ENCODE measurements at regions not wholly inside any gene's neighbourhood (a gene's known extent, or its start where the extent isn't known, plus 50 kb on each side); places are given as distances from the start of the nearest gene placed in this dataset.

DNA sequence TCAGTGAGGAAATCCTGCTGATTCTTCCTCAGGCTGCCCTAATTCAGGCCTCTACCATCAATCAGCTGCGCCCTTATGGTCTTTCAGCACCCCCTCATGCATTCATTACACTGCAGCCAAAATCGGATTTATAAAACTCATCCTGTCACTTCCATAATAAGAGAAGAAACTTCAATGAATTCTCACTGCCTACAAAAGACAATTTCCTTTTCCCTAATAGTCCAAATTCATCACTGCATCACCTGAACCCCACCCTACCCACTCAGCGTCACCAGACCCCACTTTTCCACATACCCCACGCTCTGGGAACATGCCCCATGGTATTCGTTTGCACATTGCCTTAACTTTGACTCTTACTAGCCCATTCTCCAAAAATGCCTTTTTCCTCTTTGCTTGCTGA is 92.0 kb downstream of the C13orf42 start:
- no peaks in the 10 kb centered on the region for H3K9me3 ChIP-seq (ENCODE audit: control insufficient read depth, insufficient read depth, low read depth, low read length)
- intact Hi-C loops (cut with micrococcal nuclease; ENCODE audit: unreplicated experiment) = no loop called here
- H3K4me1 ChIP-seq (ENCODE audit: control insufficient read depth, insufficient read depth, low read length) = no peaks in the 10 kb centered on the region
- ChIA-PET POLR2A (no interaction called here), CTCF (no interaction called here)
- no peak overlapping the region for H3K4me3 ChIP-seq (ENCODE audit: low read depth in 2 of 2, low read length in 2 of 2)
- no peaks in the 10 kb centered on the region for H3K36me3 ChIP-seq (ENCODE audit: control insufficient read depth, insufficient read depth, low read length)
- no peak for TF ChIP-seq POLR2AphosphoS5 (IDR thresholded peaks at IDR 0.05; ENCODE audit: low read depth, low read length)
- TF ChIP-seq REST (IDR thresholded peaks at IDR 0.05; ENCODE audit: insufficient read depth in 1 of 2, low read depth in 2 of 2, low read length in 1 of 2) = no peak
- TF ChIP-seq CTCF (IDR thresholded peaks at IDR 0.05) = no peak
- TF ChIP-seq SIN3A (IDR thresholded peaks at IDR 0.05; ENCODE audit: borderline replicate concordance, insufficient read depth, low read depth, low read length) = no peak
- TF ChIP-seq TCF7L2 (IDR thresholded peaks at IDR 0.05; ENCODE audit: low read depth, low read length) = no peak
- ATAC-seq (no peak), DNase-seq (ENCODE audit: low read depth, low spot score) (no peak)
- no peaks in the 10 kb centered on the region for H3K27me3 ChIP-seq (ENCODE audit: control insufficient read depth, insufficient read depth, low read length)
- H3K27ac ChIP-seq (ENCODE audit: low read length) = no peak overlapping the region
- no TSS peak for BruUV-seq (replicated peaks)
- in situ Hi-C loops (cut with HindIII; ENCODE audit: low pct_unique_long_range_greater_than_20kb, low sequenced_read_pairs) = no loop called here

DNA sequence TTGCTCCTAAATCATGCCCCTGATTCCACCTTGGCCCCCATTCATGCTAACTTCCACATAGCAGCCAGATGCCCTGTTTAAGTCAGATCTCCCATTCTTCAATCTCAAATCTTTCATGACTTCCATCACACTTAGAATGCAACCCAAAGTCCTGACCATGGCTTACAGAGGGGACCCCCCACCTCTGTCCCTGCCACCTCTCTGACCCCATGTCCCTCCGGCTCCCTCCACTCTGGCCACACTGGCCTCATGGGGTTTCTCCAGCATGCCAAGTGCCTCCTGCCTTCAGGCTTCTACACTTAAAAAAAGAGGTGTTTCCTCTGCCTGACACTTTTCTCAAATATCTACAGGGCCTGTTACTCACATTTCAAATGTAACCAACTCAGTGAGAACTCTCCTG is 93.6 kb downstream of the C13orf42 start:
- no peaks in the 10 kb centered on the region for H3K36me3 ChIP-seq (ENCODE audit: control insufficient read depth, insufficient read depth, low read length)
- CTCF ChIA-PET = no interaction called here
- ATAC-seq (no peak), DNase-seq (ENCODE audit: low read depth, low spot score) (no peak)
- H3K27me3 ChIP-seq (ENCODE audit: control insufficient read depth, insufficient read depth, low read length) = no peaks in the 10 kb centered on the region
- H3K27ac ChIP-seq (ENCODE audit: low read length) = no peak overlapping the region
- no TSS peak for BruUV-seq (replicated peaks)
- H3K4me1 ChIP-seq (ENCODE audit: control insufficient read depth, insufficient read depth, low read length) = no peaks in the 10 kb centered on the region
- H3K4me3 ChIP-seq (ENCODE audit: low read depth in 2 of 2, low read length in 2 of 2) = no peak overlapping the region
- intact Hi-C loops (cut with micrococcal nuclease; ENCODE audit: unreplicated experiment) = no loop called here
- in situ Hi-C loops (cut with HindIII; ENCODE audit: low pct_unique_long_range_greater_than_20kb, low sequenced_read_pairs) = no loop called here
- POLR2A ChIA-PET = no interaction called here
- no peak for TF ChIP-seq CTCF (IDR thresholded peaks at IDR 0.05)
- TF ChIP-seq SIN3A (IDR thresholded peaks at IDR 0.05; ENCODE audit: borderline replicate concordance, insufficient read depth, low read depth, low read length) = no peak
- TF ChIP-seq POLR2AphosphoS5 (IDR thresholded peaks at IDR 0.05; ENCODE audit: low read depth, low read length) = no peak
- no peak for TF ChIP-seq REST (IDR thresholded peaks at IDR 0.05; ENCODE audit: insufficient read depth in 1 of 2, low read depth in 2 of 2, low read length in 1 of 2)
- no peak for TF ChIP-seq TCF7L2 (IDR thresholded peaks at IDR 0.05; ENCODE audit: low read depth, low read length)
- 0 out of 2 replicates have a peak, but pooled peaks cover 3% of the 10 kb centered on the region for H3K9me3 ChIP-seq (ENCODE audit: control insufficient read depth, insufficient read depth, low read depth, low read length)

Data from Panc1 (cell line).